8988T (cell line): ENCODE measurements at regions not wholly inside any gene's neighbourhood (a gene's known extent, or its start where the extent isn't known, plus 50 kb on each side); places are given as distances from the start of the nearest gene placed in this dataset.
"Not testable (repeated sequence)": the region's sequence is repeated elsewhere in the genome, so short reads cannot be mapped to it uniquely, and the experiment has no call there.

Experiments used
- DNase-seq: peaks from one replicate; pipeline ENCODE4 v3.0.0; 2011

DNA sequence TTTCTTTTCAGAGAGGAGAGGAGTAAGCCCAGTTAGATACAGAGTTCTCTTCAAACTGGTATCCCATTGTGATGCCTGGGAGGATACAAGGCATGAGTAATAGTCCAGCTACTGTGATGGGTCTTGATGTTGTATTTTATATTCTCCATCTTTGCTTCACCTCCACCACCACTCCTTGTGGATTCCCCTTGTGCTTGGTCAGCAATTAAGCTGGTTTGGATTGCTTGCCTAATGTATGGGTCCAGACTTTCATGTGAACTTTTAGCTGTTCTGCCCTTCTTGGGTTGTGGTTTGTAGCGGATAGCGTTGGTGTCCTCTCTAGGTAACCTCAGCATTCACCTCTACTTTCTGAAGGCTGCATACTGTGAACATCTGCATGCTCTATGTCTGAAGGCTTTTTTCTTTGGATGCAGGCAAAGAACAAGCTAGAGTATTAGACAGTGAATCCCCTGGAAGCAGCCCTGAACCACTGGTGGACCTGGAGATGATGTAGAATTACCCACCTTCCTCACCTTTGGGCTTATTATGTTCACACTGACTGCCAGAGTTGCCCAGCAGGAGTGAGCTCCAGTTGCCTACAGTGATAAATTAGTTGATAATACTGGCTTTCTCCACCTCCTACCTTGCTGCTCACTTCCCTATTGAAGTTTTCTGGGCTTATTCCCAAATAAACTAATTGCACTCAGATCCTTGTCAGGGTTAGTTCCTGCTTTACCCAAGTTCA, 126.5 kb upstream of the MTPN start:
- no peak for DNase-seq

DNA sequence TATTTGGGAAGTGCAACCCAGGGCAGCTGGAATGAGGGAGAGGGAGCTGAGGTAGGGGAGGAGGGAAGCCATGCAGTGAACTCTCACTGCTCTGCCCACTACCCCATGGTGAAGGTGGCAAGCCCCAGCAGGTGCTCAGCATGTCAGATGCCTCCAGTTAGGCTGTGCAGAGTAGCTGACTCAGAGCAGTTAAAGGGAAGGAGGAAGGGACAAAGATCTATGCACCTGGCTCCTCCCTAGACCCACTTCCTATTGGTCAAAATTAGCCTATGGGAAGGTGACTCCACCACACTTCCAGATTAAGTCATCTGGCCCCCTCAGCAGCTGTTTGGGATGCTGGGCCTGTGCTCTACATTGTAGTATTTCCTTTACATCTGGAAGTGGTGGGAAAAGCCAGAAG, 125.7 kb upstream of the MTPN start:
- no peak for DNase-seq

DNA sequence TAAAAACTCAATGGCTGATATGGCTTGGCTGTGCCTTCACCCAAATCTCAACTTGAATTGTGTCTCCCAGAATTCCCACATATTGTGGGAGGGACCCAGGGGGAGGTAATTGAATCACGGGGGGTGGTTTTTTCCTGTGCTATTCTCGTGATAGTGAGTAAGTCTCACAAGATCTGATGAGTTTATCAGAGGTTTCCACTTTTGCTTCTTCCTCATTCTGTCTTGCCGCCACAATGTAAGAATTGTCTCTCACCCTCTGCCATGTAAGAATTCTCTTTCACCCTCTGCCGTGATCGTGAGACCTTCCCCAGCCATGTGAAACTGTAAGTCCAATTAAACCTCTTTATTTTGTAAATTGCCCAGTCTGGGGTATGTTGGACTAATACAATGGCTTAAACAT, 115.6 kb upstream of the MTPN start:
- not testable (repeated sequence) for DNase-seq

- no peak for DNase-seq
Observed at GRCh38 chr7:136087881-136088280, 110.7 kb upstream of the MTPN start.

- DNase-seq = peak; percentile 8
Observed at GRCh38 chr7:136086712-136087111, 109.6 kb upstream of the MTPN start.

DNA sequence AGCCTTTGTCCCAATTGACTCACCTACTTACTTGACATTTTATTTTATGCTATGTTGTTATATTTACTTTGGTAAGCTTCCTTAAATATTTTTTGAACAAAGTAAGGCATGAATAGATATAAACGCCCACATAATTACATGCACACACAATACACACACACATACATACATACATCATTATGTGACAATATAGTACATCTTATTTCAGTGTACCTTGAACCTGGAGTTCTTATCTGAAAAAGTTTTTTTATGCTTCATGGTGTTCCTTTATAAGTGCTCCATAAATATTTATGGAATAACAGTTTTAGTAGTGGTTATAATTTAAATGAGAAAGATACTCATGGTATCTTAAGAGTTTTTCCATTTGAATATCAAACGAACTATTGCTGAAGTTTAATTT, 102.8 kb upstream of the MTPN start:
- DNase-seq = no peak

- DNase-seq = no peak
Observed at GRCh38 chr7:136079478-136079892, 102.3 kb upstream of the MTPN start.

GRCh38 chr7:136079066-136079465, 101.9 kb upstream of the MTPN start:
- no peak for DNase-seq

- DNase-seq = no peak
Observed at GRCh38 chr7:136078630-136079029, 101.5 kb upstream of the MTPN start.

- DNase-seq = no peak
Observed at GRCh38 chr7:136076954-136077353, 99.8 kb upstream of the MTPN start.

DNA sequence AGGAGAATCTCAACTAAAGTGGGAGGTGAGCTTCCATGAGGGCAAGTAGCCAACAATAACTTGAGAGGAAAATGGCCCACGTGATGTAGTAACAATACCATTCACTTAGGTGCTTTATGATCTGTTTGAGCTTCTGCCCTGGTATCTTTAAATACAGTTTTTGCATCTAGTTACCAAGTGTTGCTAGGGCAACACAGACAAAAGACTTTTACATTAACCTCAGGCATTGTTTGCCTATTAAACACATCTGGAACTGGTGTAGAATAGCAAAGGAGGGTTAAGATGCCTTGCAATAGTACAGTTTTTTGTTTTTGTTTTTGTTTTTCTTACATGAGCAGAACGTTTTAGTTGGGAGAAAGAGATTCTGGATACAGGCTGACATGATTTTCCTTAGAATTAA, 97.7 kb upstream of the MTPN start:
- no peak for DNase-seq

DNA sequence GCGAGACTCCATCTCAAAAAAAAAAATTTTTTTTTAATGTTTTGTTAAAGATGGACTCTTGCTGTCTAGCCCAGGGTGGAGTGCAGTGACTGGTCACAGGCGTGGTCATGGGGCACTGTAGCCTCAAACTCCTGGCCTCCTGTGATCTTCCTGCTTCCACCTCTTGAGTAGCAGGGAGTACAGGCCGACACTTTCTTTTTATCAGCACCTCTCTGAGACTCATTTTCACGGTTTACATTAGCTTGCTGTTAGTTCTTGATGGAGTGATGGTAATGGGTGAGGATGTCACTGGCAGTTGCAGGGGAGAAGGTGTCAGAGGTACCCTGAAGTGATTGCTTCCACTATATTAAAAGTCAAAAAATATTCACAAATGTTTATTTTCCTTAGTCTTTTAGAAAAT, 95.3 kb upstream of the MTPN start:
- no peak for DNase-seq

DNA sequence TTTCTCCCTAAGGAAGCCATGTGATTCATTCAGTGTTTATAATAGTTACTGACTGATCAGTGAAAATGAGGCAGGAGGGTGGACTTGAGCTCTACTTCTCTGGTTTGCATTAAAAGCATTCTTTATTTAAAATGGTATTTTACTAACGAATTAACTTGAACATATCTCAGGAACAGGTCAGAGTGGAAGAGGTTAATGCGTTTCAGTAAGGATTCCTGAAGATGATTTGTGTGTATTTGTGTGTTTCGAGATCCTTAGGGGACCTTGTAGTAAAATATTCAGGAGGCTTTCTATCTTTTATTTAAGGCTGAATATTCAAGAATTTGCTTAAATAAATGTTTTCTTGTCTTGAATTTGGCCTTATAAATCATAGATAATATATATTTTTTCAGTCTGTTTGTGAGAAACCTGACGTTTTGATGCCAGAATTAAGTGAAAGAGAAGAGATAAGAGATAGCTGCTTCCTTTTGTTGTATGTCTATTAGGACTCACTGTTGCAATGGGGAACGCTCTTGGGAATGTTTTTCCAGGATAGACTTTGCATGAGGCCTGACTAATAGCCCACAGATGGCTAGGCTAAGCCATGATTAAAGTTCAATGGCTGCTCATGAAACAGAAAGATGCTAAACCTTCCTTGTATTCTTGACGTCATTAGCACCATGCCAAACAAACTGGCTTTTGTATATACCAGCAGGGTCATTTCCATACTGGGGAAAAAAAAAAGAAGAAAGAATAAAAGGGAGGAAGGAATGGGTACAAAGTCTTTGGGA, 93.8 kb upstream of the MTPN start:
- DNase-seq = no peak

DNA sequence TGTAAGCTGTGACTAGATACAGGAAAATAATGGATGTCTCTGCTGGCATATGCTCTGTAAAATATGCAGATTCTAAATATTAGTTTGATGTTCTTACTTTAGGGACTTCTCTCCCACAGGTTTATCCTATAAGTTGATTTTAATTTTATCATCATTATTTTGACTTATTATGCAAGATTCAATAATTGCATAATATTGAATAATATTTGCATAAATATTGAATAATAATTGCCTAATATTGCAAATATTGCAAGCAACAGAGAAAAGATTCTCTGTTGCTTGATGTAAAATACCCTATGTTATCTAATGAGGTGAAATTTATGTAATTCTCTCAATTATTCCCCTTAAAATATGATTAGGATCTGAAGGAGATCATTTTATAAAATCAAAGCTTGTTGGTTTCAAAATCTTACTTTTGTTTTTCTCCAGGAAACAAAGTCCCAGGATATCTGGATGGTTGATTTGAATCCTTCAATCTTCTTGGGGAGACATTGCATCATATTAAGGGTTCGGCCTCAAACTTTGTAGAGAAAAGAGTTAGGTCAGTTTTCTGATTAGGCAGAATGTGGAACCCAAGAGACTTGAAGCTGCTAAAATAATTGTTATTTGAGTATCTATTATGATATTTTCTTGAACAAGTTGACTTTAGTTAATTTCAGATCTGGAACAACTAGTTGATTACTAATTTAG, 92.8 kb upstream of the MTPN start:
- no peak for DNase-seq

DNA sequence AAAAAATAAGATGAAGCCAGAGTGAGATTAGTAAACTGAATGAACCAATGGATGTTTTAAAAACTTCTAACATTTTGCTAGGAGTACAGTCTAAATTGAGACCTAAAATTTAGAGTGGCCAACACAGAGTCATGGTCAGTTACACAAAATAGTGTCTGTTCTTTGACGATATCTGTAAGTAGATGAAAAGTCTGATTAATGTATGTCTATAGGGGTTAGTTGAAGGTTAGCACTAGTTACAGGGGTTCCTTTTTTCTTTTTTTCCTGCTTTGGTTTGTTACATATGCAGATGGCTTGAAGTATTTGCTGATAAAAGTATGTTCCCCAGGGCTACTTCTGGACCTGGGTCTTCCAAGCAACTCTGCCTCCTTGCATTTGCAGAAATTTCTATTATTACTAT, 90.1 kb upstream of the MTPN start:
- no peak for DNase-seq

GRCh38 chr7:136066304-136067143, 89.4 kb upstream of the MTPN start:
- DNase-seq = no peak

GRCh38 chr7:136064627-136065237, 87.6 kb upstream of the MTPN start:
- DNase-seq = no peak

DNA sequence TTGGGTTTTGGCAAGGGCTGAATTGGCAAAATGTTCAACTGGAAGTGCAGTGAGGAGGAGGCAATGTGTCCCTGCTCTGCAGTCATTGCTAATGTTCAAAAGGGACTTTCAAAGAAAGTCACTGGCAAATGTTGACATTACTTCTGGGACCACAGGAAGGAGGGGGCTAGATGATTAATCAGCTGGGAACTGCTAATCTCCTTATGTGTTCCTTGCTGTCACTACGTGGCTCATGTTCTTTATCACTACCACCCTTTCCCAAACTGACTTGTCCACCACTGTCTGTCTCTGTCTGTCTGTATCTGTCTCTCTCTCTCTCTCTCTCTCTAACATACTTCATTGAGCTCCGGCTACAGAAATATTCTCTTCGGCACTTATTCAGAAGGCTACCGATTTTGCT, 86.9 kb upstream of the MTPN start:
- no peak for DNase-seq

DNA sequence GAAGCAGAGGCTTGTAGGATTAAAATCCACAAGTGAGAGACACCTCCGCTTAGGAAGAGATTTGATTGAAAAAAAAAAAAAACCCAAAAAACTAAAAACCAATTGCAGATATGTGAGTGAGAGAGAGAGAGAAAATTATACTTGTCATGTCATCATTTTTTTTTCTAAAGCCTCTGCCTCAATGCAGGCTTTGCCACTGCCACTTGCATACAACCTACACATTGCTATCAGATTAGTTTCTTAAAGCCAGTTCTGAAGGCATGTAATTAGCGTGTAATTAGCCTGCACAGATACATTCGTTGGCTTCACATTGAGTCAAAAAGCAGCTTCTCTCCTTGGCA, 86.1 kb upstream of the MTPN start:
- no peak for DNase-seq

GRCh38 chr7:136062625-136063325, 85.6 kb upstream of the MTPN start:
- no peak for DNase-seq

DNA sequence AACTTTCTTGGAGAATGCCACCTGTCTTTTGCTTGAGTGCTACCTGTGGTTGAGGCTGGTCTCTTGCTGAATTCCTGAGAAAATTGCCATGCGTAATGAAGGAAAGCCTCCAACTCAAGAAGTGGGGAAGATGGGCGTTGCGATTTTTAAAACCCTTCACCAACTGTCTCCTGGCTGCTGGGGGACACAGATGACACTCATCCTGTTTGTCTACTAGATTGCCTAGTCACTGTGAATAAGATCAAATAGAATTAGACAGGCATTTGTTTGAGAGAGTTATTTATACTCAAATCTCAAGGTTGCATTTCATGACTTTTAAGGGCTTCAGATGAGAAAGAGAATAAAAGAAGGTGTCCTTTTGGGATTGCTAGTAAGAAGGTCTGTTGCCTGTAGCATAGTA, 84.3 kb upstream of the MTPN start:
- DNase-seq = no peak

- DNase-seq = no peak
Observed at GRCh38 chr7:136058546-136058945, 81.4 kb upstream of the MTPN start.
